NCI-H345 treated with DMSO at 0.1 percent for 48 hours (cell line): ENCODE measurements at regions not wholly inside any gene's neighbourhood (a gene's known extent, or its start where the extent isn't known, plus 50 kb on each side); places are given as distances from the start of the nearest gene placed in this dataset.
"Not testable (repeated sequence)": the region's sequence is repeated elsewhere in the genome, so short reads cannot be mapped to it uniquely, and the experiment has no call there.

Experiments used
- DNase-seq: peaks from one replicate; lab custom pipeline; 2025; ENCODE audit not compliant: unreplicated experiment; lab: John Stamatoyannopoulos, UW

DNA sequence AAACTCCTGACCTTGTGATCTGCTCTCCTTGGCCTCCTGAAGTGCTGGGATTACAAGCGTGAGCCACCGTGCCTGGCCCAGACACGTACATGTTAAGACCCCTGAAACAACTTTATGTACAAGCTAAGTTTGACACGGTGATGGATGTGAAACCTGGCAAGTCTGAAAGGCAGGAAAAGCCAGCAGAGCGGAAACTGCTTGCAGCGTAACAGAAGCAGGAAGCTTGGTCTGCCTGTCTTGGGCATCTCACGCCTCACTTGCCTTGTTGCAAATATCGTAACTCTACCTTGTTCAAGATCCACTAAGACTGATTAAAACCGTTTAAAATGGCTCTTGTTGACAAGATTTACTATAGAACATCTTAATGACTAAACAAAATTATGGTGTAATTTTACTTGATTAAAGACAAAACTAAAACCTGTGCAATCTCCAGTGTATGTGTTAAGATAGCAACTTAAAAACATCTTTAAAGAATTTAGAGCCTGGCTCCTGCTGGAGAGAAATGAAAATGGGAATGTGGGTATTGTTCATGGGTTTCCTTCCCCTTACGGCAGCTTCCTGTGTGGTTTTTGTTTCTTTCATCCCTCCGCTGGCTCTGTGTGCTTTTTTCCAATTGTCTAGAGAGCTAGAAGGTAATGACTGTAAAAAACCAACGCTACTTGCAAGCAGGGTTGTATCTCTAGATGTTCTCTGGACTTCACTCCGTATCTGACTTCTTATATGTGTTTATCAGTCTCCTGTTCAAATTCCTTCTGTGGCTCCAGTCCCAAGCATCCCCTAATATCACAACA is 477.6 kb downstream of the XYLT1 start:
- DNase-seq = no peak

DNA sequence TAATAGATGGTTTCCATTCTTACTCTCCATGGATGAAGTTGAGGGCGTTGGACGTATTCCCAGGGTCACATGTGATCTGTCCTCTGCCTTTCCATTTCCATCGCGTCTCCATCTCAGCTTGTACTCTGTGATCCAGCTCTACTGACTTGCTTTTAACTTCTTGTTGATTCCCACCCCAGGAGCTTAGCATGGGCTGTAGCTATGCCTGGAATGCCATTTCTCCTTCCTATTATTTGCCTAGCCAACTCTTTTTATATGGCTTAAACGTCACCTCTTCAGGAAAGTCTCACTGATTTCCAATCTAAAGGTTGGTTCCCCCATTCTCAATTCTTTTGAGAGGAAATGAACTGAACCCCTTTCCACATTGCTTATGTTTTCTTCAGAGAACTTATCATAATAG is 475.9 kb downstream of the XYLT1 start:
- DNase-seq = no peak

DNA sequence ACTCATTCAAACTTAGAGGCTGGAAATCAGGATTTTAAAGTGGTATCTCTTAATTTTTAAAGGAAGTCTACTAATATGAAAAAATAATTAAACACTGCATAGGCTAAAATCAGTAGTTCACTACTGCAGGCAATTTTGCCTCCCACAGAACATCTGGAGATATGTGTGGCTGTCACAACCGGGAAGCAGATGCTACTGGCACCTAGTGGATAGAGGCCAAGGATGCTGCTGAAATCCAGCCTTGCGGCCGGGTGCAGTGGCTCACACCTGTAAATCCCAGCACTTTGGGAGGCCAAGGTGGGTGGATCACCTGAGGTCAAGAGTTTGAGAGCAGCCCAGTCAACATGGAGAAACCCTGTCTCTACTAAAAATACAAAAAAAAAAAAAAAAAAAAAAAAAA is 473.9 kb downstream of the XYLT1 start:
- DNase-seq = no peak

DNA sequence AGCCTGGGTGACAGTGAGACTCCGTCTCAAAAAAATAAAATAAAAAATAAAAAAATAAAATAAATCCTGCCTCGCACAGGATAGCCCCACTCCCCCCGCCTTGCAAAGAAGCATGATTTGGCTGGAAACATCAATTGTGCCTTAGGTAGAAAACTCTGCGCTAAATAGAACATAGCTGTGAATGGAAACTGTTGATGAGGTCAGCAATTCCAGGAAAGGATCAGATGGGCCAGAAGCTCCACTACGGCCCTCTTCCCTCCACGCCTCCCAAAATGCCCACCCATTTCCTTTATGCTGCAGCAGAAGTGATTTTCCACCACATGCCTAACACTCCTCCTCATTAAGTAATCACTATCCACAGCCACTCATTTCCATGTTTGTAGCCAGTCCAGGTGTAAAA is 473.4 kb downstream of the XYLT1 start:
- DNase-seq = no peak

DNA sequence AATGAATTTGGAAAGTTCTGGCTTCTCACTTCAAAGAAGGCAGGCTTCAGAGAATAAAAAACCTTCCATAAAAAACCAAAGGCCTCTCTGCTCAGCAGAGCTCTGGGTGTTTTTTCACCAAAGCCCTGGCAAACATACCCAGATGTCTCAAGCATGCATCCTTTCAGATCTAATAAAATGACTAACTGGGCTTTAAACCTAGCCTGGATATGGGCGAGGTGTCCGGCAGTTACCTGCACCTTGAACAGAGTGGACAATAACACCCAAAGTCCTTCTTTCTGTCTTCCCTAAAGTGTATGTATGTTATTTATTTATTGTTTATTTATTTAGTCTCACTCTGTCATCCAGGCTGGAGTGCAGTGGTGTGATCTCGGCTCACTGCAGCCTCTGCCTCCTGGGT is 469.3 kb downstream of the XYLT1 start:
- no peak for DNase-seq

DNA sequence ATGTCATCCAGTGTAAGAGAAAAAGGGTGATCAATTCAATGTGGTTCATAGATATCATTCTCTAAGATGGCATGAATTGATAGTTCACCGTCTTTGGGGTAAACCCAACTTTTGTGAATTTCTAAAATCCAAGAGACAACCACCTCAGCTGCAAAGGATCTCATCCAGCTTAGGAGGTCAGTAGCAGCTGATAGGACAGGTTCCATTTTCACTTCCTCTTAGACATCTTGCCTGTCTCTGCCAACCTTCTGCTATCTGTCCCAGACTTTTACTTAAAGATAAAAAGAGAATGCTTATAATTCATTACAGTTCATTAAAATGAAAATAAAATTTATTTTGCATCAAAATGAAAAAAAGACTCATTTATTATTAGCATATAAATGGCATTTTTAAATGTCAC is 468.2 kb downstream of the XYLT1 start:
- no peak for DNase-seq

DNA sequence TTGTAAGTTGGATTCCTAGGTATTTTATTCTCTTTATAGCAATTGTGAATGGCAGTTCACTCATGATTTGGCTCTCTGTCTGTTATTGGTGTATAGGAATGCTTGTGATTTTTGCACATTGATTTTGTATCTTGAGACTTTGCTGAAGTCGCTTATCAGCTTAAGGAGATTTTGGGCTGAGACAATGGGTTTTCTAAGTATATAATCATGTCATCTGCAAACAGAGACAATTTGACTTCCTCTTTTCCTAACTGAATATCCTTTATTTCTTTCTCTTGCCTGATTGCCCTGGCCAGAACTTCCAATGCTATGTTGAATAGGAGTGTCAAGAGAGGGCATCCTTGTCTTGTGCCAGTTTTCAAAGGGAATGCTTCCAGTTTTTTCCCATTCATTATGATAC is 464.8 kb downstream of the XYLT1 start:
- not testable (repeated sequence) for DNase-seq

DNA sequence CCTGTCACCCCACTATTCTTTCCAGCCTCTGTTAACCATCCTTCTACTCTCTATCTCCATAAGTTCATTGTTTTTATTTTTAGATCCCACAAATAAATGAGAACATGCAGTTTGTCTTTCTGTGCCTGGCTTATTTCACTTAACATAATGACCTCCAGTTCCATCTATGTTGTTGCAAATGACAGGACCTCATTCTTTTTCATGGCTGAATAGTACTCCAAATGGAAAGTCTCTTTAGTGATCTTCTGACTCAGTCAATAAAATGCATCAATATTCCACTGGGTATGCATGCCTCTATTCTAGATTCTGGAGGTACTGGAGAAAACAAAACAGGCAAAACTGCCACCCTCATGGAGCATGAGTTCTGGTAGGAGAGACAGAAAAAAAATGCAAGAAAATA is 459.0 kb downstream of the XYLT1 start:
- DNase-seq = no peak

DNA sequence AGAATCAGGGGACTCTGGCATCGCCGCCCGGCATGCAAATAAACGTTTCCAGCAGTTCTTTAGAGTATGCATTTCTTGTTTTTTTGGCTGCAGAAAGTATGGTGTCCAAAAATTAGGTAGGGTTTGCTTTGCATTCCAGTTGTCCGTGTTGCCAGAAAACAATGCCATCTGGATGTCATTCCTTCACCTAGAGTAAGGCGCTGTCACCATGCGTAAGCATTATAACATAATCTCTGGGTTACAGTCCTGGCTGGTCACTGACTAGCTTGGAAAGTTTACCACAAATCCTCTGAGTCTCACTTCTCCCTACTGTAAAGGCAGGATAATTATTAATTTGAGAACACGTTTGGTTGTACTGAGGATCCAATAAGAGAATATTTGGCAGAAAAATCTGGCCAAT is 457.7 kb downstream of the XYLT1 start:
- no peak for DNase-seq

DNA sequence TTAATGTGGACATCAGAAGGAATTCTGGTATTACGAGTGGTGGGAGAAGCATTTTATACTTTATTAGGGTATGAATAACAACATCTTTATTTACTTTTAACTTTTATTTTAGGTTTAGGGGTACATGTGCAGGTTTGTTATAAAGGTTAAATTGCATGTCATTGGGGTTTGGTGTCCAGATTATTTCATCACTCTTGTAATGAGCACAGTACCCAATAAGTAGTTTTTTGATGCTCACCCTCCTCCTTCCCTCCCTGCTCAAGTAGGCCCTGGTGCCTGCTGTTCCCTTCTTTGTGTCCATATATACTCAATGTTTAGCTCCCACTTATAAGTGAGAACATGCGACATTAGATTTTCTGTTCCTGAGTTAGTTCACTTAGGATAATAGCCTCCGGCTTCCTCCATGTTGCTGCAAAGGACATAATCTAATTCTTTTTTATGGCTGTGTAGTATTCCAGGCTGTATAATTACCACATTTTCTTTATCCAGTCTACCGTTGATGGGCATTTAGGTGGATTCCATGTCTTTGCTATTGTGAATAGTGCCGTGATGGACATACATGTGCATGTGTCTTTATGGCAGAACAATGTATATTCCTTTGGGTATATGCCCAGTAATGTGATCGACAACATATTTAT is 456.2 kb downstream of the XYLT1 start:
- DNase-seq = no peak

DNA sequence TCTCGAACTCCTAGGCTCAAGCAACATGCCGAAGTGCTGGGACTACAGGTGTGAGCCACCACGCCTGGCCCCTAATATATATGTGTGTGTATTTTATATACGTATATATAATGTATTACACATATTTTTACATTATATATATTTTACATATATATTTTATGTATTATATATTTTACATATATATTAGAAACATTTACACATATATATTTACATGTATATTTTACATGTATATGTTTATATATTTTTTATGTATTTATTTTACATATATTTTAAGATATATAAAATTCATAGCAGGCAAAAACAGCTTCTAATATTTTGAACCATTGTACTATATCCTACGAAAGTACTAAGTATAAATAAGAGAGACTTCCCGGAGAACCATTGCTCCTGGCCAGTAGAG is 455.1 kb downstream of the XYLT1 start:
- DNase-seq = no peak

DNA sequence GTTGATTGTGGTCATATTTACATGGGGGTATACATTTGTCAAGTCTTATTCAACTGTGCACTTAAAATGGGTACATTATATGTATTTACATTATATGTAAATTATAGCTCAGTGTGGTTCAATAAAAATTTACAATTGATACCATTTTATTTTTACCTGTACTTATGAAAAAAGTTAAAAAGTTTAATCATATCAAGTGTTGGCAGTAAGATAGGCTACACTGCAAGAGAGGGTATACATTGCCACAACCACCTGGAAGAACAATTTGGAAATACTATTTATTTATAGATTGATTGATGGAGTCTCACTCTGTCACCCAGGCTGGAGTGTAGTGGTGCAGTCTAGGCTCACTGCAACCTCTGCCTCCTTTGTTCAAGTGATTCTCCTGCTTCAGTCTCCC is 453.3 kb downstream of the XYLT1 start:
- no peak for DNase-seq

DNA sequence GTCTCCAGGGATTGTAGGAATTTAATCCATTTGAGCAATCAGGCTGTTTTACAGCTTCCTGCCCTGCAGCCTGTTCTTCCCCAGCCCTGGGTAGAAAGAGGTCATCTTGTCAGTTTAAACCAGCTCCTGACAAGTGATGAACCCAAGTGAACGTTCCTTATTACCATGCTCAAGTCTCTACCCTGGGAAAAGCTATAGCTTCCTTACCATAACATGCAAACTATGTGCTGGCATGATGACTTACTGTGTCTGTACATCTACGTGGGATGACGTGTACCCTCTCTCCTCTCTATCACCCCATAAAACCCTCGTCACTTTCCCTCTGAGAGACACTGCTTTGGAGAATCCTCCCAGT is 452.2 kb downstream of the XYLT1 start:
- DNase-seq = no peak

DNA sequence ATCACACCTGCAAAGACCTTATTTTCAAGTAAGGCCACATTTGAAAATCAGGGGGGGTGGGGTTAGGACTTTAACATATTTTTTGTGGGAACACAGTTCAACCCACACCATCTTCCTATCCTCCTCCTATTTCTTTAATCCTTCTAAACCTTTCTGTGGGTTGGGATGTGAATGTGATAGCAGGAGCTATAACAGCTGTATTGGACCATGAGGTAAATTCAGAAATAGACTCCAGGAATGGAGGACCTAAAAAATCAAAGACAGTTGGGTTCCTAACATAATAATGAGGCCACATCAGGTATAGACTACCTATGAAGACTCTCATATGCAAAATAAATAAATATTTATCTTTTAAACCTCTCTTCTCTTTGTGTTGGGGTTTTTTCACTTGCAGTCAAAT is 451.4 kb downstream of the XYLT1 start:
- no peak for DNase-seq

DNA sequence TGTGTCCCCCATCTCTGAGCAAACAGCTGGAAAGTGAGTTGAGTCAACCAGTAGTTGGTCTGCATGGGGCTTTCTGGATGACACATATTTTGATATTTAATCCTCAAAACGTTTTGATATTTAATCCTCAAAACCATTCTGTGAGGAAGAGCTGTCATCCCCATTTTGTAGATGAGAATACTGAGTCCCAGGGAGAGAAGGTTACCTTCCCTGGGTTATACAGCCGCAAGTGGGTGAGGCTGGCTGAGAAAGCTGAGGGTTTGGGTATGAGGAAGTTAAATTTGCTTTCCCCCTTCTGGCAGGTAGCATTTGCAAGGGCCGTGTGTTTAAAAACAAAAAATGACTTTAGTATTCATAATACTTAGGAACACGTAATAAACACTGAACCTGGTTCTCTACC is 447.2 kb downstream of the XYLT1 start:
- no peak for DNase-seq

DNA sequence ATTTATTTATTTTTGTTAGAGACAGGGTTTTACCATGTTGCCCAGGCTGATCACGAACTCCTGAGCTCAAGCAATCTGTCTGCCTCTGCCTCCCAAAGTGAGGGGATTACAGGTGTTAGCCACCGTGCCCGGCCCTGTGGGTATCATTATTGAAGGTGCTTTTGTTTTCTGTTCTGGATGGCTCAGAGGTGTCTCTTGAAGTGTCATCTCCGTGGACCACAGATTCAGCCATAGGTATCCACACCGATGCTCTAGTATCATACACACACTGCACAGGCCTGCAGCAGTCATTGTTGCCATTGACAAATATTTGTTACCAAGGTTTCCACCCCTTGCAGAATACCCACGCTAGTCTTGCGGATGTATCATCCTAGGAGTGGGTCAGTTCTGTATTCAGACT is 446.2 kb downstream of the XYLT1 start:
- DNase-seq = no peak

DNA sequence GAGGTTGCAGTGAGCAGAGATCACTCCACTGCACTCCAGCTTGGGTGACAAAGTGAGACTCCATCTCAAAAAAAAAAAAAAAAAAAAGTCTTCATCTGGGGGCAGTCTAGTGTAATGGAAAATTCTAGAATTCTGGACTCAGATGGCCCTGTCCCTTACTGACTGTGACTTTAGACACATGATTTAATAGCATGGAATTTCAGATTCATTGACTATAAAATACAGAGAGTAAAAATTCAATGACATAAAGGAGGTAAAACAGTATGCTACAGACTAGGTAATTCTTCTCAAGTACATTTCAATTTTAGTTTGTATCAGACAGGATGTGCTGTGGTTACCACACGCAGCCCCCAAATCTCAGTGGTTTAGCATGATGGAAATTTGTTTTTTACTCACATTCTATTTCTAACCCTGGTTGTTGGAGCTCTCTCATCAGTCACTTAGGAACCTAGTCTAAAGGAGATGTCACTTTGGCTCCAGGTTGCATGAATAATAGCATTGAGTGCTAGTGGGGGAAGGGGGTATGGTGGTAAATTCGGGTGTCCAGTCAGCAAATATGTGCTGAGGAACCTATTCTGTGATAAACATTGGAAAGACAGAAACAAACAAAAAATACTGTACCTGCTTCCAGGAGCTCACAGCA is 444.0 kb downstream of the XYLT1 start:
- no peak for DNase-seq

DNA sequence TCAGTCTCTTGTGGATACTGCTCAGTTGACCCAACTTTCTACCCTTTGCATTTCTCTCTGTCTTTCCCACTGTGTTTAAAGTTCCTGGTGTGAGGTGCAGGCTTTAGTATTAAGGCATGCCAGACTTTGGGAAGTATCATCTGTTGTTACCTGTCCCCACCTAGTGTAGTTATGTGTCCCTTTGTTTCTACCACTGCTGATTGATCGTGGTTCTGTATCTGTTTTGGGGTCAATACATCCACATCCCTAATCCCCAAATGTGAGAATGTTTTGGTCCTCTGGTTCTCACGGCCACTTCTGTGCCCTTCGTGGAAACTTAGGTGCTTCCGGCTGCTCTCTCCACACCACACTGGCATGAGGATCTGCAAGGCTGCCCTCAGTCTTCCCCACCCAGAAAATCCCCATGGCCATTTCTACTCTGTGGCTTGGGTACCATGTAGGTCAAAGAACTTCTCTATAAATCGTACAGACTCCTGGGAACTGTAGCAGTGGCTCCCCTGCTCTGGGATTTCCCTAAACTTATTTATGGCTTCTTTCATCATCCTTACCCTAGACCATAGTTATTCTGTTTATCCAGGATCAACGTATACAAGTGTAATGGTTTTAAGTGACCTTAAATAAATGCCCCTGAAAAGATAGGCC is 443.2 kb downstream of the XYLT1 start:
- DNase-seq = no peak

DNA sequence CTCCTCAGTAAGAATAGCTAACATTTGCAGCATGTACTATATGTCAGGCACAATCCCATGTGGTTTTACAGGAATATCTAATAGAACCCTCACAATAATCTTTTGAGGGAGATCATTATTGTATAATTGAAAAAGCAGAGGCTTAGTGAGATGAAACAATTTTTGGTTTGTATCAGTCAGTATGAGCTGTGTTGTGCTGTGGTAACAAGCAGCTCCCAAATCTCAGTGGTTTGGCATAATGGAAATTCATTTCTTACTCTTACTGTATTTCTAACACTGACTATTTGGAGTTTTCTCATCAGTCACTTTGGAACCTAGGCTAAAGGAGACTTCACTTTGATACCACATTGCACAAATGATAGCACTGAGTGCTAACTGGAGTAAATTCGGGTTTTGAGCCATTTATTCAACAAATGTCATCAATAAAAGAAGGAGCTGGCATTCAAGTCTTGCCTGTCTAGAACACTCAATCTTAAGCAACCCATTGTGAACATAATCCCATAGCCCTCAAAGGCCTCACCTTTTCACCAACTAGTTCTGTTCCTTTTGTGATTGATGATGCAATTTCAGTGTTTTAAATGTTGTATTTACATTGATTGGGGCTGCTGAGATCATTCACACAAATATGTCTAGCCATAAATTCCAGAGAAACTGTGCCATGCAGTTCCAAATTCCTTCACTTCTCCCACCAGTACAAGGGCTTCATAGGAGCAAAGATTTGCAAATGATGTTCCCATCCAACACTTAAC is 441.0 kb downstream of the XYLT1 start:
- DNase-seq = no peak

DNA sequence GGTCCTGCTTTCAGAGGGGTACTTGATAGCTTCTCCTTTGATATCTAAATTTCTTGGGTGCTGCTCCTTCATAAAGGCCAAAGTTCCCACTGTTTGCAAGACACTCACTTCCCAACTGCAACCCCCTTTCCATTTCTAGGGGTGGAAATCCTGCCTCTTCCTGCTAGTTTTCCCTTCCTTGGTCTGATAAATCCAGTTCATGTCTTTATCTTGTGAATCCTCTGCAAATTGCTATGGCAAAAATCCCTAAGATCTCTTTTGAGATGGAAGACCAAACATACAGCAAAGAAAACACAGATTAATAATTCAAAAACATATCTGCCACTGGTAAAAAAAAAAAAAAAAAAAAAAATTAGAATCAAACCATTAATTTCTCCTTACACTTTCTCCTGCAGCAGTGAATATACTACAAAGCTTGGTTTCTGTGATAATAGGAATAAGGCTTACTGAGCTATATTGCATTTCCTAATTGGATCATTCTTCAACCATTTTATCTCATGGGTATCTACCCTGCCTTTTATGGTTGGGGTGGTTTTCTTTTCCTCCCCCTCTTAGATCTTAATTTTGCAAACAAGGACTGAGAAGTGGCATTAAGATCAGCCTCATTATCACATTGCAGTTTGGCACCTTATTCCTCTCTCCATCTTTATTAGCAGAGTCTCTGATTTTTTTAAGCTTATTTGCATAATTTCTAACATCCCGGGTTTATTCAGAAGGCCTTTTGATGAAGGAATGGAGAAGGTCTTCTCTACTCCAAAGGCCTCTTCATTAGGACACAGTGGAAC is 439.1 kb downstream of the XYLT1 start:
- DNase-seq = no peak

DNA sequence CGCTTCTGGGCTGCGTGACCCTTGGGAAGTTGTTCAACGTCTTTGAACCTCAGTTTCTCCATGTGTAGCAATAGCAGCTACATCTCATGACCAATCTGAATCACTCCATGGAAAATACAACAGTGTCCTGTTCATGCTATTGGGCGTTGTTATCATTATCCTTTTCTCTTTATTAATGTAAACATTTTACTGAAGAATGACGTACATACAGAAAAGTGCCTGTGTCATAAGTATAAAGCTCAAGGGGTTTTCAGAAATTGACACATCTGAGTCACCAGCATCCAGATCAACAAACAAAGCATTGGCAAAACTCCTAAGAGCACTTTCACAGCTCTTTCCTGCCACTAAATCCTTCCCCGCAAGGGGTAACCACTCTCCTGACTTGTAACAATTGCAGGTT is 438.4 kb downstream of the XYLT1 start:
- no peak for DNase-seq
